ENCODE measurements at regions not wholly inside any gene's neighbourhood (a gene's known extent, or its start where the extent isn't known, plus 50 kb on each side); places are given as distances from the start of the nearest gene placed in this dataset.

- H3K36me3 ChIP-seq: no peaks in the 10 kb centered on the region
- in situ Hi-C loops (cut with MboI; ENCODE audit: low sequenced_read_pairs in 4 of 4) (no loop called here), intact Hi-C loops (cut with DNase I; ENCODE audit: low total_unique reads) (no loop called here)
- ATAC-seq (no peak), DNase-seq (no peak)
- H3K4me1 ChIP-seq: no peaks in the 10 kb centered on the region
- no peak overlapping the region for H3K4me3 ChIP-seq
- TF ChIP-seq CTCF (IDR thresholded peaks at IDR 0.05 in 4 of 5, conservative IDR thresholded peaks at IDR 0.05 in 1 of 5): no peak
- TF ChIP-seq POLR2A (IDR thresholded peaks at IDR 0.05): no peak
- no peak overlapping the region for H3K27ac ChIP-seq
- no peaks in the 10 kb centered on the region for H3K9me3 ChIP-seq
- no peaks in the 10 kb centered on the region for H3K27me3 ChIP-seq
These were observed 236.5 kb upstream of the SEMA3D start for GRCh38 chr7:85423209-85423895.

- H3K27ac ChIP-seq: no peak overlapping the region
- no peak for TF ChIP-seq CTCF (IDR thresholded peaks at IDR 0.05 in 4 of 5, conservative IDR thresholded peaks at IDR 0.05 in 1 of 5)
- TF ChIP-seq POLR2A (IDR thresholded peaks at IDR 0.05): no peak
- ATAC-seq: no peak
- H3K27me3 ChIP-seq: no peaks in the 10 kb centered on the region
- intact Hi-C loops (cut with DNase I; ENCODE audit: low total_unique reads) (no loop called here), in situ Hi-C loops (cut with MboI; ENCODE audit: low sequenced_read_pairs in 4 of 4) (no loop called here)
- no peak for DNase-seq
- no peaks in the 10 kb centered on the region for H3K4me1 ChIP-seq
- H3K36me3 ChIP-seq: no peaks in the 10 kb centered on the region
- no peak overlapping the region for H3K4me3 ChIP-seq
- H3K9me3 ChIP-seq: no peaks in the 10 kb centered on the region
These were observed 228.9 kb upstream of the SEMA3D start for GRCh38 chr7:85415743-85416142.

- in situ Hi-C loops (cut with MboI; ENCODE audit: low sequenced_read_pairs in 4 of 4) (no loop called here), intact Hi-C loops (cut with DNase I; ENCODE audit: low total_unique reads) (no loop called here)
- Histone ChIP-seq H3K9me3 (no peaks in the 10 kb centered on the region), H3K27ac (no peak overlapping the region), H3K27me3 (no peaks in the 10 kb centered on the region), H3K4me3 (no peak overlapping the region), H3K4me1 (no peaks in the 10 kb centered on the region), H3K36me3 (no peaks in the 10 kb centered on the region)
- ATAC-seq (no peak), DNase-seq (no peak)
- TF ChIP-seq POLR2A (IDR thresholded peaks at IDR 0.05): no peak
- TF ChIP-seq CTCF (IDR thresholded peaks at IDR 0.05 in 4 of 5, conservative IDR thresholded peaks at IDR 0.05 in 1 of 5): no peak
These were observed 226.9 kb upstream of the SEMA3D start for GRCh38 chr7:85413718-85414117.

GRCh38 chr7:85412912-85413311, 226.1 kb upstream of the SEMA3D start:
- H3K4me3 ChIP-seq: no peak overlapping the region
- DNase-seq (no peak), ATAC-seq (no peak)
- in situ Hi-C loops (cut with MboI; ENCODE audit: low sequenced_read_pairs in 4 of 4) (no loop called here), intact Hi-C loops (cut with DNase I; ENCODE audit: low total_unique reads) (no loop called here)
- no peaks in the 10 kb centered on the region for H3K36me3 ChIP-seq
- no peaks in the 10 kb centered on the region for H3K27me3 ChIP-seq
- H3K9me3 ChIP-seq: no peaks in the 10 kb centered on the region
- H3K4me1 ChIP-seq: no peaks in the 10 kb centered on the region
- no peak overlapping the region for H3K27ac ChIP-seq
- TF ChIP-seq POLR2A (IDR thresholded peaks at IDR 0.05) (no peak), CTCF (IDR thresholded peaks at IDR 0.05 in 4 of 5, conservative IDR thresholded peaks at IDR 0.05 in 1 of 5) (no peak)

- in situ Hi-C loops (cut with MboI; ENCODE audit: low sequenced_read_pairs in 4 of 4) (no loop called here), intact Hi-C loops (cut with DNase I; ENCODE audit: low total_unique reads) (no loop called here)
- Histone ChIP-seq H3K27me3 (no peaks in the 10 kb centered on the region), H3K36me3 (no peaks in the 10 kb centered on the region), H3K4me1 (no peaks in the 10 kb centered on the region), H3K27ac (no peak overlapping the region), H3K9me3 (no peaks in the 10 kb centered on the region), H3K4me3 (no peak overlapping the region)
- TF ChIP-seq POLR2A (IDR thresholded peaks at IDR 0.05) (no peak), CTCF (IDR thresholded peaks at IDR 0.05 in 4 of 5, conservative IDR thresholded peaks at IDR 0.05 in 1 of 5) (no peak)
- DNase-seq (no peak), ATAC-seq (no peak)
These were observed 220.5 kb upstream of the SEMA3D start for GRCh38 chr7:85407391-85407790.
